CD14-positive monocyte (primary cell): ENCODE measurements at regions not wholly inside any gene's neighbourhood (a gene's known extent, or its start where the extent isn't known, plus 50 kb on each side); places are given as distances from the start of the nearest gene placed in this dataset.

Experiments
- DNase-seq, 3 donors: peaks; one replicate each; pipeline ENCODE4 v3.0.0-alpha.2; 2011 to 2022
- H2AFZ ChIP-seq: 2 replicates; pipeline ENCODE4 v1.6.0; 2012; ENCODE audit warnings: mild to moderate bottlenecking, low read depth, low read length, inconsistent platforms; ENCODE audit not compliant: insufficient read depth, poor library complexity, severe bottlenecking
- H3K27ac ChIP-seq, 2 donors: 1 replicate in 1 of 2; 2 replicates in 1 of 2; pipeline ENCODE4 v1.5.1; 2012 to 2013; ENCODE audit warnings: low read length in 2 of 2, control low read depth in 1 of 2, inconsistent platforms in 1 of 2, low read depth in 1 of 2, mild to moderate bottlenecking in 1 of 2
- H3K27me3 ChIP-seq, 2 donors: one replicate each; pipeline versions ENCODE4 v1.6.0 to v1.6.1; 2011 to 2013; ENCODE audit warnings: low read length in 2 of 2; ENCODE audit not compliant: control insufficient read depth in 2 of 2, insufficient read depth in 2 of 2
- H3K36me3 ChIP-seq, 2 donors: replicated peaks in 1 of 2; 1 replicate in 1 of 2; 2 replicates in 1 of 2; pipeline versions ENCODE4 v1.5.1 to v1.6.1; 2012 to 2013; ENCODE audit warnings: low read length in 2 of 2, control low read depth in 1 of 2, inconsistent platforms in 1 of 2, mild to moderate bottlenecking in 1 of 2; ENCODE audit not compliant: insufficient read depth in 2 of 2, control insufficient read depth in 1 of 2
- H3K4me1 ChIP-seq, 2 donors: 1 replicate in 1 of 2; 2 replicates in 1 of 2; pipeline versions ENCODE4 v1.5.1 to v1.6.1; 2012 to 2013; ENCODE audit warnings: low read length in 2 of 2, control low read depth in 1 of 2, inconsistent platforms in 1 of 2, mild to moderate bottlenecking in 1 of 2, moderate library complexity in 1 of 2; ENCODE audit not compliant: insufficient read depth in 2 of 2, control insufficient read depth in 1 of 2
- H3K4me2 ChIP-seq: replicated peaks from 2 replicates; pipeline ENCODE3; 2012; ENCODE audit warnings: low read length, moderate library complexity, mild to moderate bottlenecking; ENCODE audit not compliant: poor library complexity, severe bottlenecking; ENCODE audit errors: extremely low read depth
- H3K4me3 ChIP-seq, 3 experiments: fragments of 200-600 bp in 1 of 3; sonication (generic) in 1 of 3; replicated peaks in 1 of 3; 1 replicate in 2 of 3; 2 replicates in 1 of 3; pipeline ENCODE4 v1.5.1; 2011 to 2013; ENCODE audit warnings: low read length in 3 of 3, mild to moderate bottlenecking in 3 of 3, control low read depth in 2 of 3, low read depth in 2 of 3, inconsistent platforms in 1 of 3, moderate library complexity in 1 of 3
- H3K79me2 ChIP-seq: 2 replicates; pipeline ENCODE4 v1.6.0; 2012; ENCODE audit warnings: mild to moderate bottlenecking, control low read depth, inconsistent platforms, low read length, moderate library complexity; ENCODE audit not compliant: insufficient read depth
- H3K9ac ChIP-seq: 2 replicates; pipeline ENCODE4 v1.6.0; 2017; ENCODE audit warnings: low read length, mild to moderate bottlenecking; ENCODE audit not compliant: insufficient read depth, poor library complexity, severe bottlenecking
- H3K9me3 ChIP-seq, 2 donors: replicated peaks in 1 of 2; 1 replicate in 1 of 2; 2 replicates in 1 of 2; pipeline versions ENCODE4 v1.5.1 to v1.6.1; 2012 to 2013; ENCODE audit warnings: low read length in 2 of 2, control low read depth in 1 of 2; ENCODE audit not compliant: control insufficient read depth in 1 of 2, insufficient read depth in 1 of 2
- H4K20me1 ChIP-seq: 2 replicates; pipeline ENCODE4 v1.6.0; 2012; ENCODE audit warnings: mild to moderate bottlenecking, low read length, control low read depth, moderate library complexity; ENCODE audit not compliant: insufficient read depth
- H3K27ac Mint-ChIP-seq, 7 donors: one replicate each; pipeline ENCODE4 v1.8.0; 2020; ENCODE audit warnings: mild to moderate bottlenecking in 7 of 7, mixed read lengths in 7 of 7, moderate library complexity in 6 of 7, inconsistent platforms in 2 of 7
- H3K27me3 Mint-ChIP-seq, 3 donors: one replicate each; pipeline ENCODE4 v1.8.0; 2021 to 2022; ENCODE audit warnings: low read depth in 3 of 3, mild to moderate bottlenecking in 3 of 3, mixed read lengths in 3 of 3, moderate library complexity in 3 of 3, inconsistent platforms in 1 of 3
- H3K36me3 Mint-ChIP-seq, 2 donors: one replicate each; pipeline ENCODE4 v1.8.0; 2020; ENCODE audit warnings: mixed read lengths in 2 of 2, inconsistent platforms in 1 of 2, mild to moderate bottlenecking in 1 of 2
- H3K4me1 Mint-ChIP-seq: one replicate; pipeline ENCODE4 v1.8.0; 2020; ENCODE audit warnings: mild to moderate bottlenecking, mixed read lengths
- H3K4me3 Mint-ChIP-seq, 2 donors: one replicate each; pipeline ENCODE4 v1.8.0; 2020; ENCODE audit warnings: mild to moderate bottlenecking in 2 of 2, mixed read lengths in 2 of 2, moderate library complexity in 1 of 2
- H3K9me3 Mint-ChIP-seq, 7 donors: one replicate each; pipeline ENCODE4 v1.8.0; 2020 to 2022; ENCODE audit warnings: mixed read lengths in 7 of 7, mild to moderate bottlenecking in 6 of 7, moderate library complexity in 6 of 7, inconsistent platforms in 2 of 7
- WGBS: methylation state at CpG from one replicate; pipeline ENCODE4 v1.1.5; 2013; ENCODE audit warnings: missing lambda C conversion rate; ENCODE audit not compliant: insufficient coverage; 5-methylcytosine and 5-hydroxymethylcytosine counted together
- intact Hi-C, 2 donors: fragments of 100-400 bp; cut with micrococcal nuclease; formaldehyde crosslinking; loops; one replicate each; pipeline versions ENCODE4 v1.15.0 to v1.15.1; 2023
- TF ChIP-seq, protein P1 (sequence below): fragments of 200-600 bp; IDR thresholded peaks from one replicate; pipeline ENCODE4 v1.8.0; 2022; ENCODE audit warnings: antibody characterized with exemption, mild to moderate bottlenecking

DNA sequence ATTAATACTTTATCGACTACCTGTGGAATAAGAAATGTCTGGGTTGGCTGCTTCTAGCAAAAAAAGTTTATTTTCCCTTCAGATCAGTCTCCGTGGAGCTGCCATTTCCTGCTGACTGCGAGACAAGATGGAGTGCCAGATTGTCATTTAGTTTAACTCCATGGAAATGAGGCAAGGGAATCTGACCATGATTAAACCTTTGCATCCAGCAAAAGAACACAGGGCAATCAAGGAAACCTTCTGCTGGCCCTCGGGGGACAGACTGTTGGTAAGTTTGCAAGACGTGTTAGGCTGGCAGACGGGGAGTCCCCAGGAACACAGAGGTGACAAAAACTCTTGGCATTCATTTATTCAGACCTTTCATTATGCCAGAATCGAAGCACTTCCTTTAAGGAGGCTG is 52.2 kb upstream of the SPACA1 start:
- intact Hi-C loops = no loop called here
- H3K9ac ChIP-seq = no peak overlapping the region
- H3K4me3 Mint-ChIP-seq = no peak overlapping the region
- peaks cover 0 to 4% (median 0%) of the 10 kb centered on the region in 7 donors for H3K9me3 Mint-ChIP-seq
- no peaks in the 10 kb centered on the region for H3K27me3 ChIP-seq
- no peaks in the 10 kb centered on the region for H3K4me1 ChIP-seq
- no peak overlapping the region for H3K27ac ChIP-seq
- H2AFZ ChIP-seq = no peak overlapping the region
- TF ChIP-seq, protein P1, sequence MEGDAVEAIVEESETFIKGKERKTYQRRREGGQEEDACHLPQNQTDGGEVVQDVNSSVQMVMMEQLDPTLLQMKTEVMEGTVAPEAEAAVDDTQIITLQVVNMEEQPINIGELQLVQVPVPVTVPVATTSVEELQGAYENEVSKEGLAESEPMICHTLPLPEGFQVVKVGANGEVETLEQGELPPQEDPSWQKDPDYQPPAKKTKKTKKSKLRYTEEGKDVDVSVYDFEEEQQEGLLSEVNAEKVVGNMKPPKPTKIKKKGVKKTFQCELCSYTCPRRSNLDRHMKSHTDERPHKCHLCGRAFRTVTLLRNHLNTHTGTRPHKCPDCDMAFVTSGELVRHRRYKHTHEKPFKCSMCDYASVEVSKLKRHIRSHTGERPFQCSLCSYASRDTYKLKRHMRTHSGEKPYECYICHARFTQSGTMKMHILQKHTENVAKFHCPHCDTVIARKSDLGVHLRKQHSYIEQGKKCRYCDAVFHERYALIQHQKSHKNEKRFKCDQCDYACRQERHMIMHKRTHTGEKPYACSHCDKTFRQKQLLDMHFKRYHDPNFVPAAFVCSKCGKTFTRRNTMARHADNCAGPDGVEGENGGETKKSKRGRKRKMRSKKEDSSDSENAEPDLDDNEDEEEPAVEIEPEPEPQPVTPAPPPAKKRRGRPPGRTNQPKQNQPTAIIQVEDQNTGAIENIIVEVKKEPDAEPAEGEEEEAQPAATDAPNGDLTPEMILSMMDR = no peak
- no peaks in the 10 kb centered on the region for H3K36me3 Mint-ChIP-seq
- DNase-seq = no peak
- no peaks in the 10 kb centered on the region for H3K9me3 ChIP-seq
- H3K79me2 ChIP-seq = no peaks in the 10 kb centered on the region
- peaks cover 2% of the 10 kb centered on the region for H3K4me1 Mint-ChIP-seq
- H3K36me3 ChIP-seq = no peaks in the 10 kb centered on the region
- 61% methylated on average over 5 of the region's 7 CpGs for WGBS
- H3K27me3 Mint-ChIP-seq = peaks cover 0 to 3% (median 2%) of the 10 kb centered on the region in 3 donors
- H3K4me3 ChIP-seq = no peak overlapping the region
- no peak overlapping the region for H3K27ac Mint-ChIP-seq
- no peaks in the 10 kb centered on the region for H4K20me1 ChIP-seq
- H3K4me2 ChIP-seq = no peak overlapping the region

DNA sequence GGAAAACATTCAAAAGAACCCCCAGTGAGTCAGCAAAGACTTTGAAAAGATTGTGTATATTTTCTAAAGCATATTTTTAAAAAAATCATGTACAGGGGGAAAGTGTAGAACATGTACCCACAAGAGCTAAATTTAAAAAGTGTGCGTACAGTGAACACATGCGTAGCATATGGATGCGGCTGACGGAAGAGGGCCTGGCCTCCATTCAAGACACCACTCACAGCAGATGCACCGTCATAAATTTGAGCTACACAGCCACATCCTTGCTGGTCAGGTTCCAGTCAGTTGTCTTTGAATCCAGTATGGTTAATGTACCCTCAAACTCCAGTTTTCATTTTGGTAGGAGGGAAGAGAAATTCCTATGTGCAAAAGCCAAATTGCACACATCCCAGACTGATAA is 54.3 kb upstream of the SPACA1 start:
- Mint-ChIP-seq H3K4me1 (peaks cover 3% of the 10 kb centered on the region), H3K36me3 (no peaks in the 10 kb centered on the region), H3K27ac (no peak overlapping the region), H3K9me3 (peaks cover 0 to 4% (median 0%) of the 10 kb centered on the region in 7 donors), H3K27me3 (peaks cover 0 to 2% (median 2%) of the 10 kb centered on the region in 3 donors), H3K4me3 (no peak overlapping the region)
- intact Hi-C loops = no loop called here
- no peak overlapping the region for H3K27ac ChIP-seq
- H3K9me3 ChIP-seq = no peaks in the 10 kb centered on the region
- H4K20me1 ChIP-seq = no peaks in the 10 kb centered on the region
- TF ChIP-seq, protein P1 = no peak
- no peaks in the 10 kb centered on the region for H3K4me1 ChIP-seq
- 100% methylated on average over 3 of the region's 5 CpGs for WGBS
- H3K4me3 ChIP-seq = no peak overlapping the region
- no peak for DNase-seq
- H3K9ac ChIP-seq = no peak overlapping the region
- H3K4me2 ChIP-seq = no peak overlapping the region
- H3K27me3 ChIP-seq = no peaks in the 10 kb centered on the region
- no peaks in the 10 kb centered on the region for H3K36me3 ChIP-seq
- no peak overlapping the region for H2AFZ ChIP-seq
- H3K79me2 ChIP-seq = no peaks in the 10 kb centered on the region
